DMS153 treated with DMSO at 0.1 percent for 48 hours (cell line): ENCODE measurements at regions not wholly inside any gene's neighbourhood (a gene's known extent, or its start where the extent isn't known, plus 50 kb on each side); places are given as distances from the start of the nearest gene placed in this dataset.
"Not testable (repeated sequence)": the region's sequence is repeated elsewhere in the genome, so short reads cannot be mapped to it uniquely, and the experiment has no call there.

Source experiments
- DNase-seq: peaks from one replicate; lab custom pipeline; 2025; ENCODE audit not compliant: unreplicated experiment; lab: John Stamatoyannopoulos, UW

DNA sequence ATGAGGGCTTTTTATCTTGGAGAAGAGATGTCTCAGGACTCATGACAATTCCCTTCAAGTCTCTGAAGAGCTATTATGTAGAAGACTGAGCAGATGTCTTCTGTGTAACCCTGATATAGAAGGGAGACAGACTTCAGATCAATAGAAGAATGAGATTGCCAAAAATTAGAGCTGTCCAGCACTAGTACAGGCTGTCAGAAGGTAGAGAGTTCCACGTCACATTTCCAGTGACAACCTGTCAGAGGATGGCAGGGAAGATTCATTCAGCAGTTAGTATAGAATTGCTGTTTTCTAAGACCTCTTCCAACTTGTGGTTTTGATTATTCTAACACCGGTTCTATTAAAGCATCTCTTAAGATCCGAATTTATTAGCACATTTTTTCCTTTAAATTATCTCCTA, 520.6 kb downstream of the RBFOX1 start:
- DNase-seq = no peak

DNA sequence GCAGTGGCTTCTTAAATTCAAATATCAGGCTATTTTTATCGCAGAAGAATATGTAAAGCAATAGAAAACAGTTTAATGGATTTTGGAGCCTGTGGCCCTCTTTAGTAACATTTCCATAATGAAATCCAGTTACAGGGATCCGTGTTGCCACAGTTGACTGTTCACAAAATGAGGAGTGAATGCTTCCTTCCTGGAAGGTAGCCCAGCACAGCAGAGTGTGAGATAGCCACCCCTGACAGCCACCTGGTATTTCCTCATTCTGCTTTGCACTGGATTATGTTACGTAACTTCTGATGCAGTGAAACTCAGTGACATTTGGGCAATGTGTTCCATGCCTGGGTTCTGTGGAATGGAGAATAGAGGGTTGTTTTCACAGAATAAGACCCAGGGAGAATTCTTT, 517.2 kb downstream of the RBFOX1 start:
- no peak for DNase-seq

DNA sequence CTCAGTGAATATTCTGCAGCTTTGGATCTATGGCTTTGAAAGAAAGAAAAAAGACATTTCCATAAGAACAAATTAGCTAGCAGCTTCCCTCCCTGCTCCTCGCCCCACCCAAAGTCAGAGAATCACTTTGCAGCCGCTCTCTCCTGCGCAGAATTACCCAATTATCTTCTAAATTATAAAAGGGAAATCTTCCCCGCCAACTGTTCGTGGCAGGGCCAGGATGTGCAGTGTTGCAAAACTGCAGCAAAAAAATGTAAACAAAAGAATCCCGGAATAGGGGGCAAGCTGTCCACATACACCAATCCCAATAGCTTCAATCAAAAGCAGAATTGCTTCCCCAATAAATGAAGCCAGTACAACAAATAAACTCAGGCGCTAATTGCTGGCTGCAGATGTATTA, 510.6 kb downstream of the RBFOX1 start:
- no peak for DNase-seq

DNA sequence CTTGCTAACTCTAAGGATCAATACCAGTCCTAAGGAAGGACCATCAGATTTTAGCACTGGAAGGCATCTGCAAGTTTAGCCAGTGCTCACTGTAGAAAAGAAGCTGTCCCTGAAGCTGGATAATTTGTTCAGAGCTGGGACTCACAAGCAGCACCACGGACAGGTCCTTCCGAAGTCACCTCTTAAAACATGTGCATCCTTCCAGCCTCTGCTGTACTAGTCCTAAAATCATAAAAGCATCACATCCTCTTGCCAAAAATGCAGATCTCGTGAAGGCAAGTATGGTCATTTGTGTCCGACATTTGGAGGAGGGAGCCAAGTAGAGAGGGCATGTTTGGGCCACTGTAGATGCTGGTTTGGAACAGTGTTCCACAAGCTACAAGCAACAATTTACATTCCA, 506.9 kb downstream of the RBFOX1 start:
- DNase-seq = no peak

DNA sequence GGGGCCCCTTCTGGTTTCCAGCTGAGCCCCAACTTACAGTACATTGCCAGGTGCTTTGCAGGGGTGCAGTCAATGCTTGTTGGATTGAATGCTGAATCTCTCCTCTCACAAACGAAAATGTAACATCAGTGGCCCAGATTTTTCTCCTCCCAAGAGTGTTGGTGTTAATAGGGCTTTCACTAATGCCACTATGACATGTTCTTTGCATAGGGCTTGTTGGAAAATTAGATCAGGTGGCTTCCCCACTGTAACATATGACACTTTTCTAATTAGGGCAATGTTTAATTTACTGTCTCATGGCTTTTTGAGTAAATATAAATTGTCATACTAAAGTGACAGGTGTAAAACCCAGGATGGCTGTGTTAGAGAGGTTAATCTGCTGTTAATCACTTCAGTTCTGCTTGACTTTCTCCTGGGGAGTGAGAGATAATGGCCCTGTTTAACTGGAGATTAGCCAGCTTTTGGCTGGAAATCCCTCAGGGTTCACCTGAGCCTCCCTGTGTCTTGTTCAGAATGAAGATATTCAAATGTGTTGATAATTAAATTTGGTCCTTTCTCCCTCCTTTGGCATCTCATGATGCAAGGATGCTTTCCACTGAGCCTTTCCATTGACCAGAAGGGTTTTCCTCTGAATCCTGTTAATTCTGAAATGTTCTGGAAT, 502.3 kb downstream of the RBFOX1 start:
- DNase-seq = no peak

DNA sequence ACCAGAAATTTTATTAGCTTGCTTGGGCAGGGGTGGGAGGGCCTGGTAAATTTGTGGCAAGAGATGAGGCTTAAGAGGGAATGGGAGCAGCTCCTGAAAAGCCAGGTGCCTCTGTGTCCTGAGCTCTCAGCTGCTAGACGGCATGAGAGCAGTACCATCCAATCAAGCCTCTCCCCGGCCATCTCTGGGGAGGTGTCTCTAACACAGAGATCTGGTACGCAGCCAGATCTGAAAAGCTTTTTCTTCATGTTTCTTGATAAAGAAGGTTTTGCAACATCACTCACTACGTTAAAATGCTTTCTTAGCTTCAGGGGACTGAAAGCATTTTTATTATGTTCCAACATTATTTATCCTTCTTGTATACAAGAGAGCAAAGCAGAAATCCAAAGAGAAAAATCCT, 488.2 kb downstream of the RBFOX1 start:
- no peak for DNase-seq

DNA sequence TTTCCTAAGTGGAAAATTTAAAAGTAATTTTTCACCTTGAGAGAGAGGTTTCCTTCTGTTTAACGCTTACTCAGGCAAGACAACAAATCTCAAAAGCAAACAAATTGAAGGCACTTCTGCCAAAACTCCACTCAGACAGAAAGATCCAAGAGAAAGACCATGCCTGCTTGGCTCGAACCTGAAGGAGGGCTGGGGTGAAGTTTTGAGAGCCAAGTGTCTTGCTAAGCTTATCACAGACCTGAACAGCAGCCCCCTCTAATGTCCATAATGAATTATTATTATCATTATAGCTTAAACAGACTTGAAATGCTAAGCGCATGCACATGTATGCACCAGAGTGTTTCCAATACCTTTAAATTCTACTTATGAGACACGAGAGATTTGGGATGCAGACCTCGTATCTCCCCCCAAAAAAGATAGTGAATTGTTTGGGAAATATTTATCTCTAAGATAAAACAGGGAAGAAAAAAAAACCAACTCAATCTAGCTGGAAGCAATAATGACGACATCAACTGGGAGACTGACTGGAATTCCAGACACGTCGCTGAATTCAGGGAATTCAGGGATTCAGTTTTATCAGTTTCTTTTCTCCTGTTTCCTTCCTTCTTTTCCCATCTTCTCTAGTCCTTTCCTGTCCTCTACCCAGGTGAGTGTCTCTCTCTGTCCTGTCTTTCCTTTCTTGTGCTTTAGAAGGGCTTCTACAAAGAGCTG, 473.2 kb downstream of the RBFOX1 start:
- DNase-seq = no peak

DNA sequence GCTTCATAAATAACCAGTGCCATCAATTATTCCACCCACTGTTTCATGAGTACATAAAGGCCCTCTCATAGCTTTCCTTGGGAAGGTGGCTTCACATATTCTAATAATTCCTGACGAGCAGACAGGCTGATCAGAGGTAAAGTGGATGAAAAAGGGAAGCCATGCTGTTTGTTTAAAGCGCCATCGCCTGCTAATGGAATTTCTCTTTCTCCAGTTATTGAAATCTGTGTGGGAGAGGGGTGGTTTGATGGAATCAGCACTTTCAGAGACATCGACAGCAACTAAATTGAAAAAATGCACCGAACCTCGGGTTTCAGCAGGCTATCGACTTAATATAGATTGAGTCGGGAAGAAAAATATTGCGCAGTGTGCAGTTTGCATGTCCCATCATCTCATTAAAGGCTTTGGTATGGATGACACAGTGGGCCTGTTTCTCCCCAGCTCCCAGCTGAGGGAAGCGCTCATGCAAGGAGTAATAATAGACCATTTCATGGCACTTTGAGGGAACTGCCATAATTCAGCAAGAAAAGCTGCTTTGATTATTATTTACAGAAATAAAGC, 472.1 kb downstream of the RBFOX1 start:
- no peak for DNase-seq

DNA sequence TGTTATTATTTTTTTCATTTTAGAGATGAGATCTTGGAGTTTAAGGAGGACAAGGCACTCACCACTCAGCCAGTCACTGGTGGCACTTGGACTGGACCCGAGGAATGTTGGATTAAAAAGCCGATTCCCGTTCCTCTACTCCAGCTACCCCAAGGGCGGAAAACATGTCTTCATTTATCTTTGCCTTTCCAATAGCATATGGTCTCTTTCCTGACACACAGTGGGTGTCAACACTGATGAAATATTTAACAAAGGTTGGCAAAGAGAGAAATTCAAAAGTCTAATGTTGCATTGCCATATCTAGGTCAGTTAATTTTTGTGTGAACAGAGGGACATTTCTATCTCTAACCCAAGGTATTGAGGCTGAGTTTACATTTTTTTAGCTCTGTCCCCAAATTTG, 459.7 kb downstream of the RBFOX1 start:
- no peak for DNase-seq

DNA sequence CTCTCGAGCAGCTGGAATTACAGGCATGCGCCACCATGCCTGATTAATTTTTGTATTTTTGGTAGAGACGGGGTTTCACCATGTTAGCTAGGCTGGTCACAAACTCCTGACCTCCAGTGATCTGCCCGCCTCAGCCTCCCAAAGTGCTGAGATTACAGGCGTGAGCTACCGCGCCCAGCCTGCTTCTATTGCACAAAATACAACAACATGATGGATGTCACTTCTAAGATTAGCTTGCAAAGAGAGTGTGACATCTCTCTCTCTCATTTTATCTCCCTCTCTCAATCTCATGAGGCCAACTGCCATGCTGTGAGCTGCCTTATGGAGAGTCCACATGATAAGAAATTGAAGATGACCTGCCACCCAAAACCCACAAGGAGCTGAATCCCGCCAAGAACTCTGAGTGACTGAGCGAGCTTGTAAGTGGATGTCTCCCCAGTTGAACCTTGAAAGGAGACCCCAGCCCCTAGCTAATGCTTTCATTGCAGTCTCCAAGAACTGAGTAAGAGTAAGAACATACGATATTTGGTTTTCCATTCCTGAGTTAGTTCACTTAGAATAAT, 458.5 kb downstream of the RBFOX1 start:
- no peak for DNase-seq

DNA sequence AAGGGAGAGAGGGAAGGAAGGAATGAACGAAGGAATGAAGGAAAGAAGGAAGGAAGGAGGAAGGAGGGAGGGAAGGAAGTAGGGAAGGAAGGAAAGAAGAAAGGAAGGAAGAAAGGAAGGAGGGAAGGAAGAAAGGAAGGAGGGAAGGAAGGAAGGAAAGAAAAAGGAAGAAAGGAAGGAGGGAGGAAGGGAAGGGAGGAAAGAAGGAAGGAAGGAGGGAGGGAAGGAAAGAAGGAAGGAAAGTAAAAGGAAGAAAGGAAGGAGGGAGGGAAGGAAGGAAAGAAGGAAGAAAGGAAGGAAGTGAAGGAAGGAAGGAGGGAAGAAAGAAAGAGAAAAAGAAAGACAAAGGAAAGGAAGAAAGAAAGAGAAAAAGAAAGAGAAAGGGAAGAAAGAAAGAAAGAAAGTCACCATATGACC, 442.4 kb downstream of the RBFOX1 start:
- DNase-seq = no peak

DNA sequence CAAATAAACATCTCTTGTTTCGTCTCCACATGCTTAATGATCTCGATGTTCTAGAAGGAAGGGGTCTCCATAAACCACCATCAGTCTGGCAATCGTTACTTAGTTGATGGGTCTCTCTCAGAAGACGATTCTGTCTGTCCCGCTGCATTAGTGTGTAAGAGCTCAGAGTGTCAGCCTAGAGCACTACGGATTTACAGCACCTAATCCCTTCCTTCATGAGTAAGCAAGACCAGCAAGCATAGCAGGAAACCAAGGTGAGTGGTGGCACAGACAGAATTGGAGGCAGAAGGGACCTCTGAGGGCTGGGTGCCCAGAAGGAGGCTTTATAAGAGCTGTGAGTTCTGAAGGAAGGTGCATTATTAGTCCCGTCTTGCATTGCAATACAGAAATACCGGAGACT, 440.1 kb downstream of the RBFOX1 start:
- DNase-seq = no peak

DNA sequence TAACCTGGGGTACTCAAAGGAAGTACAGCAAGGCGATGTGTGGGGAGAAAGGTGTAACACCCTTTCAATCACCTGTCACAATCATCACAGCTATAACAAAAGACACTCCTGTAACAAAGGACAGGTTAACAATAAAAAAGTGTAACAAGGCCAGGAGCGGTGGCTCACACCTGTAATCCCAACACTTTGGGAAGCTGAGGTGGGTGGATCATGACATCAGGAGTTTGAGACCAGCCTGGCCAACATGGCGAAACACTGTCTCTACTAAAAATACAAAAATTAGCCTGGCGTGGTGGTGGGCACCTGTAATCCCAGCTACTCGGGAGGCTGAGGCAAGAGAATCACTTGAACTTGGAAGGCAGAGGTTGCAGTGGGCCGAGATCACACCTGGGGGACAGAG, 436.4 kb downstream of the RBFOX1 start:
- not testable (repeated sequence) for DNase-seq

DNA sequence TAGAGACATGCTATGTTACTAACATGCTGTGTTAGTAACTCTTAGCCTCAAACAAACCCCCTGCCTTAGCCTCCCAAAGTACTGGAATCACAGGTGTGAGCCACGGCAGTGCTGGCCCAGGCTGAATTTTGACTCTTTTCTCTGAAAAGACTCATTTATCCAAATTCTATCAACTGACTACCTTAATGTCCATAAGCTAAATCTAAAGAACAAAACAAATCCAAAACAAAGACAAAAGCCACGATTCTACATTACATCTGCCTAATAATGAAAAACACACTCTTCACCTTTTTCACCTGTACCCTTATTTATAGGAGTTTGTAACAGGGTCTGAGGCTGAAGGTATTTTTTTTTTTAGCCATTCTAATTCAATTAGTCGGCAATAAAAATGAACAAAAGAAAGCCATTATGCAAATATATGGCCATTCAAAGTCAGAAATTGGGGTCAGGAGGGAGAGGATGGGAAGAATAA, 432.5 kb downstream of the RBFOX1 start:
- no peak for DNase-seq

DNA sequence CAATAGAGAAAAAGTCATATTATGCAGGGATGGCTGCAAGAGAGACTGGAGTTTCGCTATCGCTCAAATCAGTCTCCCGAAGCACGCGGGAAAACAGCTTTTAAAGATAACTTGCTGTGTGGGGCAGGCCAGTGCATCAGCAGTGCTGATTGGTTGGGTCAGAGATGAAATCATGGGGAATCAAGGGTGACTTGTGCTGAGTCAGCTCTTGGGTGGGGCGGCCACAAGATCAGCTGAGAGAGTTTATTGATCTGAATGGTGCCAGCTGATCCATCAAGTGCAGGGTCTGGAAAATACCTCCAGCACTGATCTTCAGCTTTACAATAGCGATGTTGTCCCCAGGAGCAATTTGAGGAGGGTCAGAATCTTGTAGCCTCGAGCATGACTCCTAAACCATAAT, 430.5 kb downstream of the RBFOX1 start:
- DNase-seq = no peak
